ENCODE measurements at regions not wholly inside any gene's neighbourhood (a gene's known extent, or its start where the extent isn't known, plus 50 kb on each side); places are given as distances from the start of the nearest gene placed in this dataset.

DNA sequence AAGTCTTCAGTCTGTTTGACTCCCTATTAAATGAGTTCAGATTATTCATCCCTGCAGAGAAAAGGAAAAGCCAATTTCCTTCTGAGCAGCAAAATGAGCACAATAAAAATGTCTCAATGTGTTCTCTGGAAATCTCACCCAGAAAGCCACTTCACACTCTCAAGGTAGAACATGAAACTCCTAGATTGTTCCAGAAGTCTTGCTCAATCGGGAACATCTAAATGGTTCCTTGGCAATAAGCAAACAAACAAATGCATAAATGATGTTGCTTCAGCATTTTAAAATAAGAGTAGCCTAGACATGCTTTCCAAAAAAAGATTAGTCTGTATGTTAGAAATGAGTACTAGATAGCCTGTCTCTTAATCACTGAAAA, 59.7 kb upstream of the TNFRSF19 start:
- H3K27me3 ChIP-seq, result no peaks in the 10 kb centered on the region
- H3K36me3 ChIP-seq, result no peaks in the 10 kb centered on the region
- intact Hi-C loops (cut with DNase I), result loop anchor here (5.0 kb wide), 1 partner anchor 122 kb away; no protein-coding TSS in a partner anchor
- 63 to 64% methylated on average over 1 of the region's 1 CpG for WGBS, 2 donors
- H3K27ac ChIP-seq, result no peak overlapping the region
- no peaks in the 10 kb centered on the region for H3K9me3 ChIP-seq
- no peak for DNase-seq
- no peaks in the 10 kb centered on the region for H3K4me1 ChIP-seq
- H3K4me3 ChIP-seq (replicated peaks in 1 of 3), result no peak overlapping the region
- TF ChIP-seq, protein P1, sequence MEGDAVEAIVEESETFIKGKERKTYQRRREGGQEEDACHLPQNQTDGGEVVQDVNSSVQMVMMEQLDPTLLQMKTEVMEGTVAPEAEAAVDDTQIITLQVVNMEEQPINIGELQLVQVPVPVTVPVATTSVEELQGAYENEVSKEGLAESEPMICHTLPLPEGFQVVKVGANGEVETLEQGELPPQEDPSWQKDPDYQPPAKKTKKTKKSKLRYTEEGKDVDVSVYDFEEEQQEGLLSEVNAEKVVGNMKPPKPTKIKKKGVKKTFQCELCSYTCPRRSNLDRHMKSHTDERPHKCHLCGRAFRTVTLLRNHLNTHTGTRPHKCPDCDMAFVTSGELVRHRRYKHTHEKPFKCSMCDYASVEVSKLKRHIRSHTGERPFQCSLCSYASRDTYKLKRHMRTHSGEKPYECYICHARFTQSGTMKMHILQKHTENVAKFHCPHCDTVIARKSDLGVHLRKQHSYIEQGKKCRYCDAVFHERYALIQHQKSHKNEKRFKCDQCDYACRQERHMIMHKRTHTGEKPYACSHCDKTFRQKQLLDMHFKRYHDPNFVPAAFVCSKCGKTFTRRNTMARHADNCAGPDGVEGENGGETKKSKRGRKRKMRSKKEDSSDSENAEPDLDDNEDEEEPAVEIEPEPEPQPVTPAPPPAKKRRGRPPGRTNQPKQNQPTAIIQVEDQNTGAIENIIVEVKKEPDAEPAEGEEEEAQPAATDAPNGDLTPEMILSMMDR (IDR thresholded peaks at IDR 0.05), result no peak
- TF ChIP-seq POLR2A (IDR thresholded peaks at IDR 0.05), result no peak

DNA sequence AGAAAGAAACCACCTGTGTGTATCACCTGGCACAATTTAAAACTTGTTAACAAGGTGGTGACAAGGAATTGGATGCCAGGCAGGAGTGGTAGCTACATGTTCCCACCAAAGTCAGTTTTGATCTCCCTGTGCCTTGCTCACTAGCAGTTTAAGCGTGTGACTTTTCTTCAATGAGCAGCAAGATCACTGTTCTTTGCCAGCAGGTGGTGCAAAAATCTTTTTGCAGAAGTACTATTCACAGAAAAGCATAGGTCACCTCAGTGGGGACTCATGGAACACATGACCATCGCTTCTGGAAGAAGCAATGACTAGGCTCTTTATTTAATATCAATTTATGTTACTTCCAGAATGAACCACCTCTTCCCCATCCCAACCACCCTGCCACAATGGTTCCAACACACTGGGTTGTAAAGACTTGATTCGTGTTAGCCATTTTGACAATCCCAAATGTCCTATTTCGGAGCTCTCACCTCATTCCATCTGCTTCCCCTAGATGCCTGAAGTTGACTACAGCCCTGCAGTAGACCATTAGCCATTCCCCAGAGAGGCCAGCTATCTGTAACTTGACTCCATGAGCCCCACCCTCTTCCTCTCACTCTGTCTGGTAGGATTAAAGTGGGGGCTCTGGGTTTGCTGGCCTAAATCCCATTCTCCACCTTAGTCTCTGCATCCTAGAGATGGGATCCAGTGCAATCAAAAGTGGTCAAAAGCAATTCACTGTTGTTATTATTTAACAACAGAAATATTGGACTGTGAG, 59.1 kb upstream of the TNFRSF19 start:
- Histone ChIP-seq H3K36me3 (no peaks in the 10 kb centered on the region), H3K27ac (no peak overlapping the region), H3K4me3 (replicated peaks in 1 of 3) (no peak overlapping the region), H3K4me1 (no peaks in the 10 kb centered on the region), H3K27me3 (no peaks in the 10 kb centered on the region), H3K9me3 (no peaks in the 10 kb centered on the region)
- intact Hi-C loops (cut with DNase I), result loop anchor here (5.0 kb wide), 1 partner anchor 121 kb away; no protein-coding TSS in a partner anchor
- TF ChIP-seq POLR2A (IDR thresholded peaks at IDR 0.05), result no peak
- TF ChIP-seq, protein P1 (IDR thresholded peaks at IDR 0.05), result peak in 4 of 6 experiments; percentile 27 to 49 (median 42)
- WGBS, 2 donors, result 76 to 87% methylated on average over 4 of the region's 4 CpGs
- DNase-seq, result peak; percentile 6 to 8

DNA sequence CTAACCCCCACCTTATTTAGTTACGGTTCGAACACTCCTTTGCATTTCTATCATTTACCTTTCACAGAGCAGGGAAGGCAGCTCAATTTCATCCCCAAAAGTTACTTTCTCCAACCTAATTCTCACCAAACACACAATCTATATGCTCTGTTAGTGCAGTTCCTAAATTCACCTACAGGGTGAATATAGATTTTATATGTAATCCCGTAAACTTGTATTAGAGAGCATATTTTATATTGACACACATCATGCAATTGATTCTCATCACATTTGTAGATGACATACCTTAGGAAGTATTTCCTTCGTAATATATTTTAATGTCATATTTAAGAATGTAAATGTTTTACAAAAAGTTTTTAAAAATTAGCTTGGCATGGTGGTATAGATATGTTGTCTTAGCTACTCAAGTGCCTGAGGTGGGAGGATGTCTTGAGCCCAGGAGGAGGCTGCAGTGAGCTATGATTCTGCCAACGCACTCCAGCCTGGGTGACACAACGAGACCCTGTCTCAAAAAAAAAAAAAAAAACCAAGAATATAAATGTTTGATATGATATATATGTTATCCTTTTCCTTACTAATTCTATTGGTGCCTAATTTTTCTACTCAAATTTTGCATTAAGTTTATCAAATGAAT, 57.3 kb upstream of the TNFRSF19 start:
- Histone ChIP-seq H3K36me3 (no peaks in the 10 kb centered on the region), H3K9me3 (no peaks in the 10 kb centered on the region), H3K27ac (no peak overlapping the region), H3K4me3 (replicated peaks in 1 of 3) (no peak overlapping the region), H3K27me3 (no peaks in the 10 kb centered on the region), H3K4me1 (no peaks in the 10 kb centered on the region)
- intact Hi-C loops (cut with DNase I), result loop anchor here (5.0 kb wide), 1 partner anchor 119 kb away; no protein-coding TSS in a partner anchor
- no peak for DNase-seq
- TF ChIP-seq, protein P1 (IDR thresholded peaks at IDR 0.05), result no peak
- TF ChIP-seq POLR2A (IDR thresholded peaks at IDR 0.05), result no peak
- 93 to 95% methylated on average over 6 of the region's 6 CpGs for WGBS, 2 donors

DNA sequence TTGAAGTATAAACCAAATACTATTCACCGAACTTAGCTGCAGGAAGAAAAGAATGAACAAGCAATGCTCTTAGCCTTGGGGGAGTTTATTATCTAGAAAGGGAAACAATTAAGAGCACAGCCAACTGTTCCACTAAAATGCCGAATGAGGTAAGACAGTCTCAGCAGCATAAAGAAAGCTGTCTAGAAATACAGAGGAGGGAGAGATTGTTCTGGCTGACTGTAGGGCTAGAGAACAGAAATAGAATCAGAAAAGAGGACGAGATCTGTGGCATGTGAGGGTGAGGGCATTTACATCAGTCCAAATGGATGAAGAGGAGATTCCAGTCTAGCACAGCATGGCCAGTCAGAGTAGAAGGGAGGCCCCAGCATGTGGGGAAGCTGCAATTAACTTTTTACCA, 56.8 kb upstream of the TNFRSF19 start:
- intact Hi-C loops (cut with DNase I), result loop anchor here (5.0 kb wide), 1 partner anchor 119 kb away; no protein-coding TSS in a partner anchor
- no peak for DNase-seq
- Histone ChIP-seq H3K36me3 (no peaks in the 10 kb centered on the region), H3K27ac (no peak overlapping the region), H3K27me3 (no peaks in the 10 kb centered on the region), H3K9me3 (no peaks in the 10 kb centered on the region), H3K4me1 (no peaks in the 10 kb centered on the region), H3K4me3 (replicated peaks in 1 of 3) (no peak overlapping the region)
- TF ChIP-seq, protein P1 (IDR thresholded peaks at IDR 0.05), result no peak
- TF ChIP-seq POLR2A (IDR thresholded peaks at IDR 0.05), result no peak
- 65 to 73% methylated on average over 3 of the region's 3 CpGs for WGBS, 2 donors

DNA sequence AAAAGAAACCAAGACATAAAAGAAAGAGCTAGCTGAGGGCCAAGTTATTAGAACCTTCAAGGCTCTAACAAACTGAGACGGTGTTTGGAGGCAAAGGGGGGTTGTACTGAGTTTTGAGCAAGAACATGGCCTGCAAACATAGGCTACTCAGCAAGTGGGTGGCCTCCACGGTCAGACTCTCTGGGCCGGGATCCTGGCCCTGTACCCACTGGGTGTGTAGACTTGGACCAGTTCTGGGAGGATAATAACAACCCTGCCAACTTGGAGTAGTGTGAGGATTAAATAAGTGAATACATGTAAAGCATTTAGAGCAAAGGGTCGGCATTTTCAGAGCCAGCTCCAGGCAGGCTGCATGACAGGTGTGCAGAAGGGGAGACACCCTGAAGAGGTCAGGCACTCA, 56.1 kb upstream of the TNFRSF19 start:
- DNase-seq, result no peak
- Histone ChIP-seq H3K27me3 (no peaks in the 10 kb centered on the region), H3K9me3 (no peaks in the 10 kb centered on the region), H3K4me1 (no peaks in the 10 kb centered on the region), H3K4me3 (replicated peaks in 1 of 3) (no peak overlapping the region), H3K36me3 (no peaks in the 10 kb centered on the region), H3K27ac (no peak overlapping the region)
- 87 to 91% methylated on average over 4 of the region's 4 CpGs for WGBS, 2 donors
- TF ChIP-seq, protein P1 (IDR thresholded peaks at IDR 0.05), result no peak
- TF ChIP-seq POLR2A (IDR thresholded peaks at IDR 0.05), result no peak
- intact Hi-C loops (cut with DNase I), result loop anchor here (5.0 kb wide), 1 partner anchor 118 kb away; no protein-coding TSS in a partner anchor
